ENCODE measurements at regions not wholly inside any gene's neighbourhood (a gene's known extent, or its start where the extent isn't known, plus 50 kb on each side); places are given as distances from the start of the nearest gene placed in this dataset.

DNA sequence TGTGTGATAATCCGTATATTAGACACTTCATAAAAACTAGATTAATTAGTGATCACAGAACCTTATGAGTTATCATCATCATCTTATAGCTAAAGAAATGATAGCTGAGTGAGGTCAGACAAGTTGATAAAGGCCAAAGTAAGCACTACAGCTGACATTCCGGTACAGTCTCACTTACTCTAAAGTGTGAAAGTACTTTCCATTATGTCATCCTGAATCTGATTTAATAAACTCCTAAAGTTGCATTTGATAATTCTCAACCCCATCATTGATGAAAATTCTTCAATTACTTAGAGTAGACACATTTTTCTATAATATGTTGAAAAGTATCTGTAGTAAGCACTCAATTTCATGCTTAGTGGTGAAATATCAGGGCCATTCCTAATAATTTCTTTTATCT is 385.2 kb upstream of the CHD6 start:
- no peaks in the 10 kb centered on the region for H3K27me3 ChIP-seq
- H3K4me1 ChIP-seq = no peaks in the 10 kb centered on the region
- no peaks in the 10 kb centered on the region for H3K36me3 ChIP-seq
- H3K9me3 ChIP-seq = peaks cover 0 to 3% (median 1%) of the 10 kb centered on the region in 4 donors
- WGBS, 2 donors = 87 to 90% methylated on average over 2 of the region's 2 CpGs
- no peak overlapping the region for H3K4me3 ChIP-seq
- DNase-seq = no peak
- no peak overlapping the region for H3K27ac ChIP-seq
- no peak for TF ChIP-seq POLR2A (IDR thresholded peaks at IDR 0.05)
- TF ChIP-seq, protein P1, sequence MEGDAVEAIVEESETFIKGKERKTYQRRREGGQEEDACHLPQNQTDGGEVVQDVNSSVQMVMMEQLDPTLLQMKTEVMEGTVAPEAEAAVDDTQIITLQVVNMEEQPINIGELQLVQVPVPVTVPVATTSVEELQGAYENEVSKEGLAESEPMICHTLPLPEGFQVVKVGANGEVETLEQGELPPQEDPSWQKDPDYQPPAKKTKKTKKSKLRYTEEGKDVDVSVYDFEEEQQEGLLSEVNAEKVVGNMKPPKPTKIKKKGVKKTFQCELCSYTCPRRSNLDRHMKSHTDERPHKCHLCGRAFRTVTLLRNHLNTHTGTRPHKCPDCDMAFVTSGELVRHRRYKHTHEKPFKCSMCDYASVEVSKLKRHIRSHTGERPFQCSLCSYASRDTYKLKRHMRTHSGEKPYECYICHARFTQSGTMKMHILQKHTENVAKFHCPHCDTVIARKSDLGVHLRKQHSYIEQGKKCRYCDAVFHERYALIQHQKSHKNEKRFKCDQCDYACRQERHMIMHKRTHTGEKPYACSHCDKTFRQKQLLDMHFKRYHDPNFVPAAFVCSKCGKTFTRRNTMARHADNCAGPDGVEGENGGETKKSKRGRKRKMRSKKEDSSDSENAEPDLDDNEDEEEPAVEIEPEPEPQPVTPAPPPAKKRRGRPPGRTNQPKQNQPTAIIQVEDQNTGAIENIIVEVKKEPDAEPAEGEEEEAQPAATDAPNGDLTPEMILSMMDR (IDR thresholded peaks at IDR 0.05) = no peak
- no peak for TF ChIP-seq POLR2AphosphoS5 (IDR thresholded peaks at IDR 0.05)
- TF ChIP-seq EP300 (IDR thresholded peaks at IDR 0.05) = no peak
- intact Hi-C loops (cut with DNase I) = no loop called here

DNA sequence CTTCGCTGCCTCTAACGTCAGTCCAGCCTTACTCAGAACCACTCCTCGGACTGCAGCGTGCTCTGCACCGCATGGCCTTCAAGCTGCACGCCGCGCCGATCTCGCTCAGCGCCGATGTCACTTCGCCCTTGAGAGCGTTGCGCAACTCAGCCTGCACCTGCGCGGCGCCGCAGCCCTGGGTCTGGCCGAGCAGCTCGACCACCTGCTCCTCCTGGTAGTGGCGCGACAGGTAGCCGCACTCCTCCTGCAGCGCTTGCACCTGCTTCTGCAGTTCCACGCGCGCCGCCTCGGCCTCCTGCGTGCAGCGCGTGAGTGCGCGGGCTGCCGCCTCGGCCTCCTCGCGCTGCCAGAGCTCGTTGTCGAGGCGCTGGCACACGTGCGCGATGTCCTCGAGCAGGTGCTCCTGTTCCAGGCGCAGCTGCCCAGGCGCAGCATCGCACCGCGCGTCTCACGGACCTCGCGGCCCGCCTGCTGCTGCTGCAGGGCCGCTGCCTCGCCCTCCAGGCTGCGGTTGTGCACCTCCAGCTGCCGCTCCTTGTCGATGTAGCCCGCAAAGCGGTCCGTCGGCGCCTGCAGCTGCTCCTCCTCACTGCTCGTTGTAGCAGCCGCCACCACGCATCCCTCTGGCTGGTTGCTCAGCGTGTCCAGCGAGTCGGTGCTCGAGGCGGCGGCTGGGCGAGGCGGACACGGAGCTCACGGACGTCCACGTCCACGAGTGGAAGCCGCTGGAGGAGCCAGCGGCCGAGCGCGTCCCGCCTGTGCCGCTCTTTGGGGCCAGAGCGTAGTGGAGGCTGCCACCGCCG is 380.6 kb upstream of the CHD6 start:
- TF ChIP-seq EP300 (IDR thresholded peaks at IDR 0.05) (no peak), POLR2A (IDR thresholded peaks at IDR 0.05) (no peak), POLR2AphosphoS5 (IDR thresholded peaks at IDR 0.05) (no peak)
- TF ChIP-seq, protein P1 (IDR thresholded peaks at IDR 0.05) = no peak
- Histone ChIP-seq H3K4me3 (no peak overlapping the region), H3K36me3 (no peaks in the 10 kb centered on the region), H3K27ac (no peak overlapping the region), H3K4me1 (no peaks in the 10 kb centered on the region), H3K9me3 (peaks cover 0 to 3% (median 1%) of the 10 kb centered on the region in 4 donors), H3K27me3 (no peaks in the 10 kb centered on the region)
- 93 to 96% methylated on average over 92 of the region's 92 CpGs for WGBS, 2 donors
- intact Hi-C loops (cut with DNase I) = no loop called here
- no peak for DNase-seq

DNA sequence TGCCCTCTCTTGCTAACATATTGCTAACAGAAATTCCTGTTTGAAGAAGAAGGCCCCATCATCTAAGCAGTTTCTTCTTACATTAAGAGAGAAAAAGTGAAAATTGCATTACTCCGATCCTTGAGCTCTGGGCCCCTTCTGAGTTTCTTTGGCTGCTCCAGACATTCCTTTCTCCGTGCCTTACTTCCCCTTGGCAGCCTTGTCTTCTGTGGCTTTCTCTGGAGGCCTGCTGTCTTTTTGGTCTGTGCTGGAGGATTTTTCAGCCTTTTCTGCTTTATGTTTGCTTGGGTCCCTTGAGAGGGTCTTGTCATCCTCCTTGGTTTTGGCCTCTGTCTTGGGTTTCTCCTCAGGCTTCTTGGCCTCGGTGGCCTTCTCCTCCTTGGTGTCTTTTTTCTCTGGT is 378.8 kb upstream of the CHD6 start:
- H3K27ac ChIP-seq = no peak overlapping the region
- no peak overlapping the region for H3K4me3 ChIP-seq
- no peaks in the 10 kb centered on the region for H3K4me1 ChIP-seq
- DNase-seq = no peak
- intact Hi-C loops (cut with DNase I) = no loop called here
- peaks cover 0 to 3% (median 1%) of the 10 kb centered on the region in 4 donors for H3K9me3 ChIP-seq
- no peaks in the 10 kb centered on the region for H3K27me3 ChIP-seq
- 86 to 89% methylated on average over 3 of the region's 3 CpGs for WGBS, 2 donors
- no peaks in the 10 kb centered on the region for H3K36me3 ChIP-seq
- TF ChIP-seq POLR2AphosphoS5 (IDR thresholded peaks at IDR 0.05) (no peak), EP300 (IDR thresholded peaks at IDR 0.05) (no peak), POLR2A (IDR thresholded peaks at IDR 0.05) (no peak)
- TF ChIP-seq, protein P1 (IDR thresholded peaks at IDR 0.05) = no peak

DNA sequence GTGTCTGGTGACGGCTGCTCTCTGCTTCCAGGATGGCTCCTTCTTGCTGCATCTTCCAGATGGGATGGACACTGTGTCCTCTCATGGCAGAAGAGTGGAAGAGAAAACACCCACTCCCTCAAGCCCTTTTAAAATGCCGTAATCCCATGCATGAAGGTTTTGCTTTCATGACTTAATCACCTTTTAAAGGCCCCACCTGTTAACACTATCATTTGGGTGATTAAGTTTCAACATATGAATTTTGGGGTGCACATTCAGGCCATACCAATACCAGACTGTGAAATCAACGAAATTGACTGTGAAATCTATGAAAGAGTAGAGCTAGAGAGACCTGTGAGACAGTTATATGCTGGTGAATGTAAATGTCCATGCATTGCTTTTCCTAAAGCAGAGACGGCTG is 374.3 kb upstream of the CHD6 start:
- H3K4me3 ChIP-seq = no peak overlapping the region
- WGBS, 2 donors = 68 to 70% methylated on average over 4 of the region's 4 CpGs
- no peak overlapping the region for H3K27ac ChIP-seq
- no peak for TF ChIP-seq EP300 (IDR thresholded peaks at IDR 0.05)
- no peak for TF ChIP-seq POLR2A (IDR thresholded peaks at IDR 0.05)
- no peak for TF ChIP-seq POLR2AphosphoS5 (IDR thresholded peaks at IDR 0.05)
- TF ChIP-seq, protein P1 (IDR thresholded peaks at IDR 0.05) = no peak
- no peaks in the 10 kb centered on the region for H3K36me3 ChIP-seq
- intact Hi-C loops (cut with DNase I) = no loop called here
- no peak for DNase-seq
- H3K4me1 ChIP-seq = peaks cover 0 to 8% (median 2%) of the 10 kb centered on the region in 4 donors
- no peaks in the 10 kb centered on the region for H3K27me3 ChIP-seq
- no peaks in the 10 kb centered on the region for H3K9me3 ChIP-seq
